ENCODE measurements at regions not wholly inside any gene's neighbourhood (a gene's known extent, or its start where the extent isn't known, plus 50 kb on each side); places are given as distances from the start of the nearest gene placed in this dataset.

DNA sequence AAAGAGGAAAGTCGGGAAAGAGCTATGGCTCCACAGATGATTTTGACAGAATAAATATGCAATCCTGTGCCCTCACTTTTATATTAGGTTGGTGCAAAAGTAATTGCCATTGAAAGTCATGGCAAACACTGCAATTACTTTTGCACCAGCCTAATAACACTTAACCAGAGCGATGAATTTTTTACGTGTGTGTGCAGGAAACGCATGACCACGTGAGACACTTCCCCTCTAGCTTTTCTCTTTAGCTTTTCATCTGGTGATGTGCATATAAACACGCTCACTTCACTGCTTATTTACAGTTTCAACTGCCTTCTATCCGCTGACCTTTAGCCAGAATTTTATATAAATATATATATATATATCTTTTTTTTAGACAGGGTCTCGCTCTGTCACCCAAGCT is 216.3 kb upstream of the PSMD7 start:
- TF ChIP-seq CTCF (IDR thresholded peaks at IDR 0.05; ENCODE audit: poor library complexity, severe bottlenecking), result no peak
- peaks cover 3% of the 10 kb centered on the region for H3K9me3 ChIP-seq (ENCODE audit: severe bottlenecking)
- DNase-seq (ENCODE audit: low spot score), result no peak
- no peaks in the 10 kb centered on the region for H3K4me1 ChIP-seq (ENCODE audit: insufficient read depth, poor library complexity, severe bottlenecking)
- no peak for ATAC-seq (ENCODE audit: low read depth)
- H3K27me3 ChIP-seq (ENCODE audit: insufficient read depth, poor library complexity, severe bottlenecking), result peaks cover 12% of the 10 kb centered on the region
- H3K4me3 ChIP-seq (ENCODE audit: severe bottlenecking), result no peak overlapping the region
- H3K27ac ChIP-seq (ENCODE audit: poor library complexity, severe bottlenecking), result no peak overlapping the region
- no peaks in the 10 kb centered on the region for H3K36me3 ChIP-seq (ENCODE audit: low read depth)

GRCh38 chr16:74079232-74079586 is 217.4 kb upstream of the PSMD7 start:
- no peak for TF ChIP-seq CTCF (IDR thresholded peaks at IDR 0.05; ENCODE audit: poor library complexity, severe bottlenecking)
- H3K27me3 ChIP-seq (ENCODE audit: insufficient read depth, poor library complexity, severe bottlenecking), result peaks cover 12% of the 10 kb centered on the region
- ATAC-seq (ENCODE audit: low read depth) (no peak), DNase-seq (ENCODE audit: low spot score) (no peak)
- no peak overlapping the region for H3K27ac ChIP-seq (ENCODE audit: poor library complexity, severe bottlenecking)
- no peaks in the 10 kb centered on the region for H3K36me3 ChIP-seq (ENCODE audit: low read depth)
- no peak overlapping the region for H3K4me3 ChIP-seq (ENCODE audit: severe bottlenecking)
- H3K9me3 ChIP-seq (ENCODE audit: severe bottlenecking), result peaks cover 5% of the 10 kb centered on the region
- H3K4me1 ChIP-seq (ENCODE audit: insufficient read depth, poor library complexity, severe bottlenecking), result no peaks in the 10 kb centered on the region

DNA sequence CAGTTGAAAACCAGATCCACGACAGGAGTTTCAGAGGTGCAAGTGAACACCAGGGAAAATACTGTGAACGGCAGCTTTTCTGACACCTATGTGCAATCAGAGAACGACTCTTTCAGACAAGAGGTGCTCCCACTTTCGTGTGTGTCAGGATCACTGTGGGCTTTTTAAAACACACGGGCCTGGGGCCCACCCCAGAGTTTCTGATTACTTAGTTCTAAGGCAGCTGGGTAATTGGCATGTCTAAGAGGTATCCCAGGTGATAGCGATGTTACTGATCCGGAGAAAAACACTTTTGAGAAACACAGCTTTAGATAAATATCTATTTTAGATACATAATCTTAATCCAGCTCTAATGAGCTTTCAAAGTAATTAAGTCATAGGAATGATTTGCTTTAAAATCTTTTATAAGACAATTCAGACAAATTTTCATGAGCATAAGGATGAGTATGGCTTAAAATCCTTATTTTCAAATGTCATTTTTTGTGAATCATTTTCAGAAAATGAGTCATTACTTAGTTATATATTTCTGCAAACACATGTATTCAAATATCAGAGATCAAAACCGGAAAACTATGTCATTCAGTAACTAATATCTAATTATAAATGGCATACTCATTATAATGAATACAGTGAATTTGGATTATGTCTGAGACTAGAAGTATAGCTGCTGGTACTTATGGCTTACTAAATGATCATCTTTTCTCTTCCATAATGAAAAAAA is 217.9 kb upstream of the PSMD7 start:
- Histone ChIP-seq H3K36me3 (ENCODE audit: low read depth) (no peaks in the 10 kb centered on the region), H3K4me3 (ENCODE audit: severe bottlenecking) (no peak overlapping the region), H3K4me1 (ENCODE audit: insufficient read depth, poor library complexity, severe bottlenecking) (no peaks in the 10 kb centered on the region), H3K27ac (ENCODE audit: poor library complexity, severe bottlenecking) (no peak overlapping the region), H3K27me3 (ENCODE audit: insufficient read depth, poor library complexity, severe bottlenecking) (peaks cover 12% of the 10 kb centered on the region), H3K9me3 (ENCODE audit: severe bottlenecking) (peaks cover 5% of the 10 kb centered on the region)
- no peak for TF ChIP-seq CTCF (IDR thresholded peaks at IDR 0.05; ENCODE audit: poor library complexity, severe bottlenecking)
- ATAC-seq (ENCODE audit: low read depth), result no peak
- no peak for DNase-seq (ENCODE audit: low spot score)

- ATAC-seq (ENCODE audit: low read depth) (no peak), DNase-seq (ENCODE audit: low spot score) (no peak)
- Histone ChIP-seq H3K4me1 (ENCODE audit: insufficient read depth, poor library complexity, severe bottlenecking) (no peaks in the 10 kb centered on the region), H3K36me3 (ENCODE audit: low read depth) (no peaks in the 10 kb centered on the region), H3K4me3 (ENCODE audit: severe bottlenecking) (no peak overlapping the region), H3K9me3 (ENCODE audit: severe bottlenecking) (peaks cover 5% of the 10 kb centered on the region), H3K27me3 (ENCODE audit: insufficient read depth, poor library complexity, severe bottlenecking) (peaks cover 9% of the 10 kb centered on the region), H3K27ac (ENCODE audit: poor library complexity, severe bottlenecking) (no peak overlapping the region)
- TF ChIP-seq CTCF (IDR thresholded peaks at IDR 0.05; ENCODE audit: poor library complexity, severe bottlenecking), result no peak
These were observed 220.0 kb upstream of the PSMD7 start for GRCh38 chr16:74076568-74076967.

- H3K4me3 ChIP-seq (ENCODE audit: severe bottlenecking), result no peak overlapping the region
- peaks cover 9% of the 10 kb centered on the region for H3K27me3 ChIP-seq (ENCODE audit: insufficient read depth, poor library complexity, severe bottlenecking)
- no peak overlapping the region for H3K27ac ChIP-seq (ENCODE audit: poor library complexity, severe bottlenecking)
- H3K36me3 ChIP-seq (ENCODE audit: low read depth), result no peaks in the 10 kb centered on the region
- ATAC-seq (ENCODE audit: low read depth) (no peak), DNase-seq (ENCODE audit: low spot score) (no peak)
- no peaks in the 10 kb centered on the region for H3K4me1 ChIP-seq (ENCODE audit: insufficient read depth, poor library complexity, severe bottlenecking)
- H3K9me3 ChIP-seq (ENCODE audit: severe bottlenecking), result peaks cover 5% of the 10 kb centered on the region
- no peak for TF ChIP-seq CTCF (IDR thresholded peaks at IDR 0.05; ENCODE audit: poor library complexity, severe bottlenecking)
These were observed 221.2 kb upstream of the PSMD7 start for GRCh38 chr16:74075393-74075792.
